HuH-7.5 (cell line): ENCODE measurements at regions not wholly inside any gene's neighbourhood (a gene's known extent, or its start where the extent isn't known, plus 50 kb on each side); places are given as distances from the start of the nearest gene placed in this dataset.
"Not testable (repeated sequence)": the region's sequence is repeated elsewhere in the genome, so short reads cannot be mapped to it uniquely, and the experiment has no call there.

Experiments
- DNase-seq: peaks from one replicate; pipeline ENCODE4 v3.0.0; 2011; ENCODE audit warnings: low spot score

DNA sequence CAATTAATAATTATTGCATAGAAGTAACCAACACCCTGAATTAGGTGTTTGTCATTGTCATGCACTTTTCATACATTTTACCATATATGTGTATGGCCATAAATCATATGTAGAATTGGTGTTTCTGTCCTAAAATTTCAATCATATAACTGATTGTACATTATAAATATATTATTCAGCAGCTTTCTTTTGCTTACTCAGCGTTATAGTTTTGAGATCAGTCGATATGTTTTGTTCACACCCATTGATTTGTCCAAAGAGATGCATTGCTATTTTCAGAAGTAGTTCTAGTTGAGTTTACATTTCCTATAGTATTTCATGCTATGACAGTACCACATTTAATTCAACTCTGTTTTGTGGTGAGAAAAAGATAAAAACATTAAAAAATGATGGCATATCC is 50.5 kb upstream of the PARP4 start:
- DNase-seq: no peak

DNA sequence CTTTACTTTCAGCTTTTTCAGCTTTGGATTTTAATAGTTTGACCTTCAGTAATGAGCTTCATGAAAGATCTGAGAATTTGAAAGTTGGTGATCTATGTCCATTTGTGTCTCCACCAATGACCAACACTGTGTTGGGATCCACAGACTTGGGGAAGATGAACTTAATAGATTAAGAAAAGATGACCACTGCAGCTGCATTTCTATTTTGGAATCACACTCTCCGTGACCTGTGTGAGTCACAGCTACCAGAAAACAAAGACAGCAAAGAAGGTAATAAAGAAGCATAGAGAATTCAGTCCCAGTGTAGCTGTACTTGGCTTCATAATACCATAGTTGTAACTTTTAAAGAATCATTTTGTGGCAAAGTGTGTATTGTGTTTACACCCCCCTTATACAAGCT is 51.4 kb upstream of the PARP4 start:
- not testable (repeated sequence) for DNase-seq

GRCh38 chr13:24564881-24565280 is 52.3 kb upstream of the PARP4 start:
- DNase-seq: no peak

- DNase-seq: not testable (repeated sequence)
Observed at GRCh38 chr13:24567593-24567992, 55.0 kb upstream of the PARP4 start.

GRCh38 chr13:24574847-24575246 is 62.3 kb upstream of the PARP4 start:
- no peak for DNase-seq

DNA sequence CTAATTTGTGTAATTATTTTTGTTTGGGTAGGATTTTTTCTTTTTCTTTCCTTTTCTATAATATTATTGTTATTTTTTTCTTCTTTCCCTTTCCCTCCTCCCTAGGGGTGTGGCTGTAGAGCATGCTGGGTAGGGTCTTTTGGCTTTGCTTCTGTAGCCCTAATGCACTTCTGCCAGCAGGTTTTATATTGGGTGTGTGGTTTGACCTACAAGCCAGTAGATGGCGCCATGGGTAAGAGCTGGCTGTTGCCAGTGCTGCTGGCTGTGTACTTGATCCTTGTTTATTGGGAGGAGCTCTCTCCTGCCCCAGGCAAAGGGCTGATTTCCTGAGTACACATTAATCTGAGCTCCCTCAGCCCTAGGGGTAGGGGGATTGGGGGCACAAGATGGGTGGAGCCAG is 67.7 kb upstream of the PARP4 start:
- not testable (repeated sequence) for DNase-seq

DNA sequence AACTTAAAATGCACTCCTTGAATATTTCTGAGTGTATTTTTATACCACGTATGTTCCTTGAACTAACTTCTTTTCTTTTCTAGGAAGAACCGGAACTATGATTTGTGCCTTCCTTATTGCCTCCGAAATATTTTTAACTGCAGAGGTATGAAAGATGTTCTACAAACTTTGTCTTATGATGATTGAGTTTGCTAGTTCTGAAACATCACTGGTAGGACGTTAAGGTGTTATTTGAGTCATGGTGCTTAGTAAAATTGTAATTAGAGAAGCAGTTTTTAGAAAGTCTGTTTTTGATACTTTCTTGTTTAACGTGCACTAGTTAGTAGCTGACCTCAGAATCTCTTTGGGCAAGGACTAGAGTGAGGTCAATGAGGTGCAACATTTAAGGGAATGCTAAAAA is 69.0 kb upstream of the PARP4 start:
- DNase-seq: not testable (repeated sequence)

DNA sequence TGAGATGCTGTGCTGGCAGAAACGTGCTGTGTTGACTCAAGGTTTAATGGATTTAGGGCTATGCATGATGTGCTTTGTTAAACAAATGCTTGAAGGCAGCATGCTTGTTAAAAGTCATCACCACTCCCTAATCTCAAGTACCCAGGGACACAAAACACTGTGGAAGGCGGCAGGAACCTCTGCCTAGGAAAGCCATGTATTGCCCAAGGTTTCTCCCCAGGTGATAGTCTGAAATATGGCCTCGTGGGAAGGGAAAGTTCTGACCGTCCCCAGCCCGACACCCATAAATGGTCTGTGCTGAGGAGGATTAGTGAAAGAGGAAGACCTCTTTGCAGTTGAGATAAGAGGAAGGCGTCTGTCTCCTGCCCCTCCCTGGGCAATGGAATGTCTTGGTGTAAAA is 79.1 kb upstream of the PARP4 start:
- not testable (repeated sequence) for DNase-seq

DNA sequence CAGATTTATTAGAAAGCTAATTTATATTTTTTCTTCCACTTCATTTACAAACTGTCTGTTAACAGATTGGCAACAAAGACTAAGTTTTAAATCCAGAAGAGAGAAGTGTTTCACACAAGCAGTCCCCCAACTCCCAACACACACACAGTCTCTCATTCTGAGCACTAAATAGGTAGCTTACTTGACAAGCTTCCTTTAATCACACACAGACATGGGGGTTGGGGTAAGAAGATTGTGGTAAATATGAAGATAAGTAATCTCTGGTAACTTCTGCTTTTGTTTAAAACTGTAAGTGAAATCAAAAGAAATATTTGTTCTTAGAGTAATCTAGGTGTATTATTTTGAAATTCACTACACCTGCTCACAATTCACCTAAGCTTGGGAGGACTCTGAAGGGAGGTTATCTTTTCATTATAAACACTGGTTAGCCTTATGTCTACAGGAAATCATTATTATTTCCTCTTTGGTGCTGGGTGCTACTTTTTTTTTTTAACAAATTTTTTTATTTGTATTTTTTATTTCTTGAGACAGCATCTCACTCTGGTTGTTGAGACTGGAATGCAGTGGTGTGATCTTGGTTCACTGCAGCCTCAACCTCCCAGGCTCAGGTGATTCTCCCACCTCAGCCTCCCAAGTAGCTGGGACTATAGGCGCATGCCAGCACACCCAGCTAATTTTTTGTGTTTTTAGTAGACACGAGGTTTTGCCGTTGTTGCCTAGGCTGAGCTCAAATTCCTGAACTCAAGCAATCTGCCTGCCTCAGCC is 82.1 kb upstream of the ATP12A start:
- not testable (repeated sequence) for DNase-seq

DNA sequence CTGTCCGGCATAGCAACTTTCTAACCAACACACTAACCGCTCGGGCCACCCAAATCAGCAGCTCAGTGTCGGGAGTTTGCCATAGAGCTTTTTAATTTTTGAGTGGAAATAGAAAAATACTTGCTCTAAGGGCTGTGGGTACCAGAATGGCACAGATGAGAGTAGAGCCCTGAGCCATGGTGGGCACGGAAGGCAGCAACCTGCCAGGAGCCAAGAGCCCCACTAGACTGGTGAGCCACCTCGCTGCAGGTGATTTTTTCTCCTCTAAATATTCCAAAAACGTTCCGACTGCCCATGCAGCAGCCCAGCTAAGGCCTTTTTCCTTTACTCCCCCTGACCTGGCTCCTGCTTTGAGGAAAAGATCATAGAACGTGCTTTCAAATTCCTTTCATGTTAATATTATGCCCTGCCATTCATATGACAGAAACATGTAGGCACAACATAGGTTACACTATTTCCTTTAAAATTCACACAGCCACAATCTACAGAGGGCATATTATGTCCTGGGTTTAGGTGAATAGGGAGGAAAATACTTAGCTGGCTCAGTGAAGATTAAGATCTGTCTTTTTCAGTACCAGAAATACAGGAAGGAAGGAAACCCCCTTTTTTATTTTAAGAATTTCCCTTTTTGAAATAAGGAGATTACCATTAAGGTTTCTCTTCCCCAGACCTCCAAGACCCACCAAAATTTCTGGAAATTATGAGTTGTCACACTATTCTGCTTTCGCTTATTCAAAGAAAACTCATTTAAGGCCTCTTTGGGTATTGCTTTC is 81.0 kb upstream of the ATP12A start:
- not testable (repeated sequence) for DNase-seq

DNA sequence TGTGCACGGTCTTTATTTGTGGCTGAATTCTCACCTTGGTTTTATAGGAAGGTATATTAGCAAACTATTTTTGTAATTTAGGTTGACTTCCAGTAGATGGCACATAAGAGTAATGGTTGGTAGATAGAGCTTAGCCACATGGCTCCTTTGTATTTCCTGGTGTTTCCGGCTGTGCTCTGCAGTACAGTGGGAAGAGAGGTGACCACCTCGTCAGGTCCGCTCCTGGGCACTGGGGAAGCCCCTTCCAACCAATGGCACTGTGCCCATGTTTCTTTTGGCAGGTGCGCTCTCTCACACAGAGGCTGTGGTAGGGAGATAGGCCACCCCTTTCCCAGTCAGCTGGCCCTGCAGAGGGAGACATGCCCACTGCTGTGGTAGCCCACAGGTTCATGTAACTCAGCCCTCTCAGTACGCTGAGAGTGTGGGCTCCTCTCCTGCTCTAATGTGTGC is 74.3 kb upstream of the ATP12A start:
- no peak for DNase-seq

DNA sequence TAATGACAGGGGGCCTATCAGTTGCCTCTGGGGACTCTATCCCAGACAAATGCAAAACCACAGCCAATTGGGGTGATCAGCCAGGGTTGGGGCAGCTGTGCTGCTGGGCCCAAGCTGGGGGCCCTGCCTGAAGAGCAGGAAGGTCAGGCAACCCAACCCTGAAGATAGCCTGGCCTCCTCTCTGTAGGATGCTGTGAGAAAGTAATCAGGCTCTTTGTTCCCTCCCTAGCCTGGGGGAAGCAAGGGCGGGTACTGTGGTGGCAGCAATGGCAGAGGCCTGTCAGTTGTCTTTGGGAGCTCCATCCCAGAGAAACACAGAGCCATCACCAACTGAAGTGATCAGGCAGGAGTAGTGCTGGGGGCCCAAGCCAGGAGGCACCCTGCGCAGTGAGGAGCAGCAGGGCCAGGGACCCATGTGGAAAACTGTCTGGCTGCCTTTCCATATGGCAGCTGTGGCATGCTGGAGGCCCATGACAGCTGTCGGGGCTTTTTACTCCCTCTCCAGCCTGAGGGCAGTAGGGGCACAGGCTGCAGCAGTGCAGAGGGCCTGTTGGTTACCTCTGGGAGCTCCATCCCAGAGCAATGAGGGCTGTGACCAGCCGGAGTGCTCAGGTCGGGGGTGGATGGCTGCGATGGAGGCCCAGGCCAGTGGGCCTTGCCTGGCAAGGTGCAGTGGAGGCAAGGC is 73.6 kb upstream of the ATP12A start:
- DNase-seq: no peak

DNA sequence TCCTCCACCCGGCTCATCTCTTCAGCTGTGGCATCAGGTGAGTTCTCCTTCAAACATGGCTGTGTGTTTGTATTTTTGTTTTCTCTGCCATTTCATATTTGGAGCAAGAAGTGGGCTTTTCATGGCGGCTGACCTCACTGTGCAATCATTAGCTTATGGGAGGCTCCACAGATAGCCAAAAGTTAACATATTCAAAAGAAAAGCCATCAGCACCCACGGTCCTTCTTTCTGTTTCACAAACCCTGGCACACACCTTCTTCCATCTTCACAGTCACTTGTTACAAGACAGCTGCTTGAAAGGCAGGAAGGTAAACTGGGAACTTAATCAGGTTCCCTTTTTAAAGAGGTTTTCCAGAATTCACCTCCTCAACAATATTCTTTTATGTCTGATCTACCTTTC is 69.3 kb upstream of the ATP12A start:
- DNase-seq: no peak

GRCh38 chr13:24612726-24613125 is 67.5 kb upstream of the ATP12A start:
- no peak for DNase-seq

- no peak for DNase-seq
Observed at GRCh38 chr13:24613128-24613527, 67.1 kb upstream of the ATP12A start.

DNA sequence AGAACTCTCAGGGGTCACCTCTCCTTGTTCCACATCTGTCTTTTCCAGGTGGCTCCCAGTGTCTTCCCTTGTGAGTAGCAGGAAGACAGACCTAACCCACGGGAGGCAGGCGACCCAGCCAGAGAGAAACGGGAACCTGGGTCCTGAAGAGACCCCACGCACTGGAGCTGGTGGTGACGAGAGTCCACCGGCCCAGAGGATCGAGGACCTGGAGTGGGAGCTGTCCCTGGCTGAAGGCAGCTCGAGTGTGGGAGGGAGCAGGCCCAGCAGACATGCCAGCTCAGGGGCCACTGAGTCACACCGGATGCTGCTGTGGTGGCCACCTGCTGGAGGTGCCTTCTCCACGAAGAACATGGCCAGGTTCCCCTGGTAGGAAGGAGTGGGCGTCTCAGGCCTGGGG is 66.5 kb upstream of the ATP12A start:
- DNase-seq: no peak

- DNase-seq: no peak
Observed at GRCh38 chr13:24614306-24615080, 65.7 kb upstream of the ATP12A start.

GRCh38 chr13:24615114-24615513 is 65.1 kb upstream of the ATP12A start:
- DNase-seq: no peak

DNA sequence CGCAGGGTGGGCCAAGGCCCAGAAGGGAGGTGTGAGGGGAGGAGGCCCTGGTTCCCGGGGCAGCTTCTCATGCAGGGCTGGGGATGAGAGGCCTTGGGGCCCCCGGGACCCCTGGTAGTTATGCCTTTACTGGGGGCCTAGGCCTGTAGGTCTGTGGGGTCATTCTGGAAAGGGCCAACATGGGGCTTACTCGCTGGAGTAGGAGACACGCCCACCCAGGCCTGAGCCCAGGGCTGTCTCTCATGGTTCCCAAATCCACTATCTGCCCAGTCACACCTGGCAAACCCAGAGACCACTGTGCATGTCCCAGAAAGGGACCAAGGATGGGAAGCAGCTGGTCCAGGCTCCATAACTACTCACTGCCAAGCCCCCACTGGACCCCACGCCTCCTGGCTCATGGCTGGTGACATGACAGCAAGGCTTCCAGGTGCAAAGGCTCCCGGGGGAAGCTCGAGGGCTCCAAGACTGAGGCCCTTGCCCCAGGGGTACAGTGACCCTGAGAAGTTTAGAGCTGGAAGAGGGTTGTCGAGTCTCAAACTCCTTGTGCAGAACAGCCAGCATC is 64.2 kb upstream of the ATP12A start:
- DNase-seq: no peak

DNA sequence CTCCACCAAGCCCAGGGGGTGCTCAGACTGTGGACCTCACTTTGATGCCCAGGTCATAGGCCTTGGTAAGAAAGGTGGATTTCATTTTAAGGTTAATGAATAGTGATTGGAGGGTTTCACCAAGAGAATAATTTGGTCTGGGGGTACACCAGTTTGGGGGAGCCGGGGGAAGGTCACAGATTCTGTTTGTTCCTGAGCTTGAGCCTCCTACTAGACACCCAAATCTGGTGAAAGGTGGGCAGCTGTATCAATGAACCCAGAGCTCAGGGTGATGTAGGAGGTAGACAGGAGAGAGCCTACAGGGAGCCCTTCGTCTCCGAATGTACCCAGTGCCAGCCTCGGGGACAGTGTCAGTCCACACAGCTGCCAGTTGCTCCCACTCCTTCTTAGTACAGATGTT is 63.7 kb upstream of the ATP12A start:
- DNase-seq: no peak

DNA sequence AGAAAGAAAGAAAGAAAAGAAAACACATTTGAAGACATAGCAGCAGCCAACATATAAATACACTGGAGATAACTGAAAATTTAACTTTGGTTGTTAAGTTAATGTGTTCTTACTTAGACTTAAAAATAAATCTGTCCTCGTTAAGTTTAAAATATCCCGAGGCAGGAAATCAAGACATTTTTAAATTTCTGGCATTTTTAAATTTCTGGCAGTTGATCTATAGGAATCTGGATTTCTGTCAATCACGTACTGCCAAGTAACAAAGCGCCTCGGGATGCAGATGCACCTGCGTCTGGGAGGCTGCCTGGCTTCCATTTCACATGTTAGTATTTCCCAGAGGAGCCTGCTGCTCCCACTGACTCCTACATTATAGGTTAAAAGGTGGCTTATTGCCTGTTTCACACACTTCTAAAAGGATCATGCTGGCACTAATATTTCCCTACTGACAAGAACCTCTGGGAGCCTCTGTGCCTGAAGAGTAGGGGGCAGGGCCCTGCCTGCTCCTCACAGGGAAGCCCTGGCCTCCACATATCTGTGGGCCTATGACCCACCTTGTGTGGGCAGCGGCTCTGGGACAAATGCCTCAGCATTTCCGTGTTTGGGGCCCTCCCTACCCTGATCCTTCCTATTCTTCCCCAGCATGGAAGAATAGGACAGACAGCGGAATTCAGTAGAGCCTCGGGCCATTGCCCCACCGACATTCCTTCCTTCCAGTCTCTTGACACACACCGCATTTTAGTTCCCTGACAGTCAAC is 62.8 kb upstream of the ATP12A start:
- no peak for DNase-seq
